Keratinocyte (primary cell): ENCODE measurements at regions not wholly inside any gene's neighbourhood (a gene's known extent, or its start where the extent isn't known, plus 50 kb on each side); places are given as distances from the start of the nearest gene placed in this dataset.
A peak's percentile ranks its signal among the peaks of the same experiment; 100 is the strongest.

ENCODE experiments used
- DNase-seq: peaks from one replicate; pipeline ENCODE4 v3.0.0-alpha.2; 2011; ENCODE audit warnings: low read depth, missing footprints, low spot score
- FAIRE-seq: peaks from 2 replicates; lab custom pipeline; 2011; peaks lifted over from hg19 to GRCh38; lab: Jason Lieb, UNC
- H2AFZ ChIP-seq: 2 replicates; pipeline ENCODE4 v1.6.0; 2012; ENCODE audit warnings: low read length, control low read depth, inconsistent platforms; ENCODE audit not compliant: control insufficient read depth
- H3K27ac ChIP-seq: 2 replicates; pipeline ENCODE4 v1.5.1; 2011; ENCODE audit warnings: low read length; ENCODE audit not compliant: control insufficient read depth, insufficient read depth
- H3K27me3 ChIP-seq: 3 replicates; pipeline ENCODE4 v1.6.0; 2011; ENCODE audit warnings: low read length; ENCODE audit not compliant: control insufficient read depth, insufficient read depth; ENCODE audit errors: extremely low read depth
- H3K36me3 ChIP-seq, 2 experiments: 2 replicates in 1 of 2; 3 replicates in 1 of 2; pipeline ENCODE4 v1.5.1; 2011; ENCODE audit warnings: low read length in 2 of 2, mild to moderate bottlenecking in 1 of 2; ENCODE audit not compliant: control insufficient read depth in 2 of 2, insufficient read depth in 2 of 2; ENCODE audit errors: extremely low read depth in 1 of 2
- H3K4me1 ChIP-seq: 3 replicates; pipeline ENCODE4 v1.5.1; 2011; ENCODE audit warnings: low read length; ENCODE audit not compliant: control insufficient read depth, insufficient read depth; ENCODE audit errors: extremely low read depth
- H3K4me2 ChIP-seq: 3 replicates; pipeline ENCODE4 v1.6.0; 2011; ENCODE audit warnings: low read depth, low read length; ENCODE audit not compliant: control insufficient read depth, insufficient read depth; ENCODE audit errors: extremely low read depth
- H3K4me3 ChIP-seq, 3 experiments: fragments of 200-600 bp in 1 of 3; sonication (generic) in 1 of 3; 2 replicates in 2 of 3; 3 replicates in 1 of 3; pipeline ENCODE4 v1.5.1; 2011 to 2016; ENCODE audit warnings: low read length in 3 of 3, mild to moderate bottlenecking in 3 of 3, control low read depth in 2 of 3, inconsistent platforms in 1 of 3, low read depth in 1 of 3, mixed read lengths in 1 of 3, mixed run types in 1 of 3, moderate library complexity in 1 of 3; ENCODE audit not compliant: control insufficient read depth in 2 of 3, insufficient read depth in 2 of 3; ENCODE audit errors: extremely low read depth in 1 of 3
- H3K79me2 ChIP-seq: 2 replicates; pipeline ENCODE4 v1.6.0; 2012; ENCODE audit warnings: low read length; ENCODE audit not compliant: control insufficient read depth, insufficient read depth
- H3K9ac ChIP-seq: 3 replicates; pipeline ENCODE4 v1.6.0; 2011; ENCODE audit warnings: low read length; ENCODE audit not compliant: control insufficient read depth, insufficient read depth; ENCODE audit errors: extremely low read depth
- H3K9me1 ChIP-seq: 3 replicates; pipeline ENCODE4 v1.6.0; 2011; ENCODE audit warnings: low read length; ENCODE audit not compliant: control insufficient read depth, insufficient read depth; ENCODE audit errors: extremely low read depth
- H3K9me3 ChIP-seq: 2 replicates; pipeline ENCODE4 v1.5.1; 2012; ENCODE audit warnings: low read depth, low read length; ENCODE audit not compliant: control insufficient read depth
- H4K20me1 ChIP-seq: 3 replicates; pipeline ENCODE4 v1.6.0; 2011; ENCODE audit warnings: low read length; ENCODE audit not compliant: control insufficient read depth, insufficient read depth; ENCODE audit errors: extremely low read depth
- EZH2 ChIP-seq: IDR thresholded peaks from one replicate; pipeline ENCODE4 v1.6.1; 2012; ENCODE audit warnings: inconsistent platforms, mild to moderate bottlenecking, low read length, moderate library complexity
- dilution Hi-C: fragments of 300-500 bp; cut with MboI; formaldehyde crosslinking; loops from one replicate; pipeline ENCODE4 v1.7.0; 2020; ENCODE audit warnings: low sequenced_read_pairs; ENCODE audit not compliant: extremely low pct_ligation_motif_present
- TF ChIP-seq, protein P1 (sequence below), 3 experiments: IDR thresholded peaks in 1 of 3; conservative IDR thresholded peaks in 1 of 3; optimal IDR thresholded peaks in 1 of 3; 2 replicates in 2 of 3; 3 replicates in 1 of 3; pipeline versions ENCODE3 to v1.5.1; 2011; ENCODE audit warnings: low read length in 3 of 3, mild to moderate bottlenecking in 3 of 3, moderate library complexity in 2 of 3, control low read depth in 1 of 3, inconsistent platforms in 1 of 3; ENCODE audit not compliant: insufficient read depth in 2 of 3; ENCODE audit errors: extremely low read depth in 1 of 3

DNA sequence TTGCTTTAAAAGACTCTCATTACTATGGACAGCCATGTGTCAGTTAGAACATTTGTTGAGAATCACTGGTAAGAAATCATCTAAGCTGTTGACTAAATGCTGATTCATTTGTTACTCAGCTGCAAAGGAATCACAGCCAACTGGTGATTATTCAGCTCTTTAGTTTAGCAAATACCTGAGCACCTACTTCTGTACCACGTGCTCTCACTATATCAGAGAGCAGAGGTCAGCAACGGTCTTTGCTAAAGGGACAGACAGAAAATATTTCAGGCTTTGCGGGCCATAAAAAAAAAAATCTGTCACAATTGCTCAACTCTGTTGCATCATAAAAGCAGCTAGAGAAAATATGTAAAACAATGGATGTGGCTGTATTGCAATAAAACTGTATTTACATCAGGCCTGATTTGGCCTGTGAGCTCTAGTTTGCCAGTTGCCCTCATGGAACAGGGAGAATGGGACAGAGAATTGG lies 377.6 kb downstream of the DNAH5 start:
- H3K79me2 ChIP-seq: no peaks in the 10 kb centered on the region
- FAIRE-seq (peak; percentile 99), DNase-seq (peak; percentile 86)
- H4K20me1 ChIP-seq: no peaks in the 10 kb centered on the region
- dilution Hi-C loops: no loop called here
- TF ChIP-seq EZH2: no peak
- TF ChIP-seq, protein P1, sequence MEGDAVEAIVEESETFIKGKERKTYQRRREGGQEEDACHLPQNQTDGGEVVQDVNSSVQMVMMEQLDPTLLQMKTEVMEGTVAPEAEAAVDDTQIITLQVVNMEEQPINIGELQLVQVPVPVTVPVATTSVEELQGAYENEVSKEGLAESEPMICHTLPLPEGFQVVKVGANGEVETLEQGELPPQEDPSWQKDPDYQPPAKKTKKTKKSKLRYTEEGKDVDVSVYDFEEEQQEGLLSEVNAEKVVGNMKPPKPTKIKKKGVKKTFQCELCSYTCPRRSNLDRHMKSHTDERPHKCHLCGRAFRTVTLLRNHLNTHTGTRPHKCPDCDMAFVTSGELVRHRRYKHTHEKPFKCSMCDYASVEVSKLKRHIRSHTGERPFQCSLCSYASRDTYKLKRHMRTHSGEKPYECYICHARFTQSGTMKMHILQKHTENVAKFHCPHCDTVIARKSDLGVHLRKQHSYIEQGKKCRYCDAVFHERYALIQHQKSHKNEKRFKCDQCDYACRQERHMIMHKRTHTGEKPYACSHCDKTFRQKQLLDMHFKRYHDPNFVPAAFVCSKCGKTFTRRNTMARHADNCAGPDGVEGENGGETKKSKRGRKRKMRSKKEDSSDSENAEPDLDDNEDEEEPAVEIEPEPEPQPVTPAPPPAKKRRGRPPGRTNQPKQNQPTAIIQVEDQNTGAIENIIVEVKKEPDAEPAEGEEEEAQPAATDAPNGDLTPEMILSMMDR (optimal IDR thresholded peaks at IDR 0.05 in 1 of 3, IDR thresholded peaks at IDR 0.05 in 1 of 3, conservative IDR thresholded peaks at IDR 0.05 in 1 of 3; ENCODE audit: extremely low read depth in 1 of 3, insufficient read depth in 2 of 3, low read length in 3 of 3): no peak
- H2AFZ ChIP-seq: no peak overlapping the region
- no peak overlapping the region for H3K4me3 ChIP-seq
- no peaks in the 10 kb centered on the region for H3K9me1 ChIP-seq
- peak overlapping the region; percentile 19 for H3K4me2 ChIP-seq
- no peak overlapping the region for H3K9ac ChIP-seq
- peaks cover 13% of the 10 kb centered on the region for H3K9me3 ChIP-seq
- H3K27ac ChIP-seq: peak overlapping the region; percentile 78
- no peaks in the 10 kb centered on the region for H3K27me3 ChIP-seq
- H3K36me3 ChIP-seq: no peaks in the 10 kb centered on the region
- peaks cover 30% of the 10 kb centered on the region for H3K4me1 ChIP-seq

DNA sequence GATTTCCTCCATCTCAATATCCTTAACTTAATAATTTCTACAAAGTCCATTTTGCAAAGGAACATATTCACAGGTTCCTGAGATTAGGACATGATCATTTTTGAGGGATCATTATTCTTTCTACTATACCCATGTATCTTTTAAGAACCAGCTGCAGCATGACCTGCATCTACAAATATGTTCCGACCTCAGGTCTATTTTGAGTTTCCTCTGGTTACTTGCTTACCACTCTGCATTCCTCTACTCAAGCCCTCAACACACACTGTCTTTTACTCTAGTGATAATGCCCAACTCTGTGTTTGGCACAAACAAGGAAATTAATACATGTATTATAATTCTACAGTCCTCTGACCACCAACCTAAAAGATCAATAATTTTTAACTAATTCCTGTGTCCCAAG lies 386.1 kb downstream of the DNAH5 start:
- Histone ChIP-seq H3K27me3 (no peaks in the 10 kb centered on the region), H3K36me3 (no peaks in the 10 kb centered on the region), H4K20me1 (no peaks in the 10 kb centered on the region), H3K9me3 (peaks cover under 1% of the 10 kb centered on the region), H3K4me1 (no peaks in the 10 kb centered on the region), H3K4me2 (no peak overlapping the region), H3K9ac (no peak overlapping the region), H3K27ac (no peak overlapping the region), H3K79me2 (no peaks in the 10 kb centered on the region), H2AFZ (no peak overlapping the region), H3K9me1 (no peaks in the 10 kb centered on the region), H3K4me3 (no peak overlapping the region)
- no peak for TF ChIP-seq EZH2
- TF ChIP-seq, protein P1 (optimal IDR thresholded peaks at IDR 0.05 in 1 of 3, IDR thresholded peaks at IDR 0.05 in 1 of 3, conservative IDR thresholded peaks at IDR 0.05 in 1 of 3; ENCODE audit: extremely low read depth in 1 of 3, insufficient read depth in 2 of 3, low read length in 3 of 3): no peak
- FAIRE-seq (no peak), DNase-seq (no peak)
- dilution Hi-C loops: no loop called here
